Testis (tissue), 2 donors: ENCODE measurements at regions not wholly inside any gene's neighbourhood (a gene's known extent, or its start where the extent isn't known, plus 50 kb on each side); places are given as distances from the start of the nearest gene placed in this dataset.

Source experiments
- DNase-seq: peaks from one replicate; pipeline ENCODE4 v3.0.0-alpha.2; 2019
- H3K27ac ChIP-seq, 2 donors: fragments of 200-600 bp; sonication (generic); one replicate each; pipeline ENCODE4 v1.5.1; 2019
- H3K27me3 ChIP-seq: fragments of 200-600 bp; sonication (generic); one replicate; pipeline ENCODE4 v1.5.1; 2019
- H3K36me3 ChIP-seq: fragments of 200-600 bp; sonication (generic); one replicate; pipeline ENCODE4 v1.5.1; 2017; ENCODE audit warnings: low read depth; ENCODE audit errors: missing control alignments
- H3K4me1 ChIP-seq: fragments of 200-600 bp; sonication (generic); one replicate; pipeline ENCODE4 v1.5.1; 2019
- H3K4me3 ChIP-seq, 2 donors: fragments of 200-600 bp; sonication (generic); one replicate each; pipeline ENCODE4 v1.5.1; 2017 to 2019
- H3K9me3 ChIP-seq: fragments of 200-600 bp; sonication (generic); one replicate; pipeline ENCODE4 v1.5.1; 2017
- CTCF ChIP-seq, 3 experiments: fragments of 450-650 bp in 2 of 3; fragments of 200-600 bp in 1 of 3; sonication (generic) in 1 of 3; IDR thresholded peaks; one replicate each; pipeline ENCODE4 v1.5.1; 2016 to 2019; ENCODE audit warnings: antibody characterized with exemption in 3 of 3, mild to moderate bottlenecking in 2 of 3, moderate library complexity in 1 of 3
- POLR2A ChIP-seq: fragments of 450-650 bp; IDR thresholded peaks from one replicate; pipeline ENCODE4 v1.6.1; 2017; ENCODE audit warnings: antibody characterized with exemption, mild to moderate bottlenecking, moderate library complexity
- WGBS, 2 donors: methylation state at CpG; one replicate each; pipeline ENCODE4 v1.1.5; 2018; 5-methylcytosine and 5-hydroxymethylcytosine counted together
- intact Hi-C: fragments of 100-400 bp; cut with DNase I; formaldehyde crosslinking; loops from one replicate; pipeline ENCODE4 v1.15.1; 2023; ENCODE audit warnings: low total_unique reads

GRCh38 chr14:38808734-38809455 lies 294.1 kb downstream of the SEC23A start:
- DNase-seq = no peak
- intact Hi-C loops = no loop called here
- Histone ChIP-seq H3K27ac (no peak overlapping the region), H3K4me1 (no peaks in the 10 kb centered on the region), H3K4me3 (no peak overlapping the region), H3K36me3 (no peaks in the 10 kb centered on the region), H3K27me3 (no peaks in the 10 kb centered on the region), H3K9me3 (no peaks in the 10 kb centered on the region)
- 78% methylated on average over 6 to 7 of the region's 7 CpGs for WGBS, 2 donors
- TF ChIP-seq POLR2A = no peak
- no peak for TF ChIP-seq CTCF (IDR thresholded peaks at IDR 0.05)

GRCh38 chr14:38799671-38800070 lies 303.4 kb downstream of the SEC23A start:
- no peak for DNase-seq
- intact Hi-C loops = no loop called here

GRCh38 chr14:38794677-38795076 lies 308.4 kb downstream of the SEC23A start:
- Histone ChIP-seq H3K36me3 (no peaks in the 10 kb centered on the region), H3K27ac (no peak overlapping the region), H3K9me3 (no peaks in the 10 kb centered on the region), H3K27me3 (no peaks in the 10 kb centered on the region), H3K4me1 (no peaks in the 10 kb centered on the region), H3K4me3 (no peak overlapping the region)
- TF ChIP-seq CTCF (IDR thresholded peaks at IDR 0.05) (no peak), POLR2A (no peak)
- DNase-seq = no peak
- intact Hi-C loops = no loop called here

More at GRCh38 chr14:38799671-38800070, 303.4 kb downstream of the SEC23A start:
- H3K27me3 ChIP-seq = no peaks in the 10 kb centered on the region
- 84 to 88% methylated on average over 2 of the region's 2 CpGs for WGBS, 2 donors
- no peaks in the 10 kb centered on the region for H3K9me3 ChIP-seq
- TF ChIP-seq POLR2A = no peak
- no peak for TF ChIP-seq CTCF (IDR thresholded peaks at IDR 0.05)
- no peak overlapping the region for H3K27ac ChIP-seq
- no peak overlapping the region for H3K4me3 ChIP-seq
- H3K36me3 ChIP-seq = no peaks in the 10 kb centered on the region
- H3K4me1 ChIP-seq = no peaks in the 10 kb centered on the region

- DNase-seq = no peak
- Histone ChIP-seq H3K4me1 (no peaks in the 10 kb centered on the region), H3K27ac (no peak overlapping the region), H3K9me3 (no peaks in the 10 kb centered on the region), H3K27me3 (no peaks in the 10 kb centered on the region), H3K4me3 (no peak overlapping the region), H3K36me3 (no peaks in the 10 kb centered on the region)
- 82 to 86% methylated on average over 3 of the region's 3 CpGs for WGBS, 2 donors
- intact Hi-C loops = no loop called here
- TF ChIP-seq CTCF (IDR thresholded peaks at IDR 0.05) (no peak), POLR2A (no peak)
Observed at GRCh38 chr14:38791862-38792261, 311.2 kb downstream of the SEC23A start.

GRCh38 chr14:38790916-38791315 lies 312.1 kb downstream of the SEC23A start:
- 69 to 70% methylated on average over 3 of the region's 3 CpGs for WGBS, 2 donors
- intact Hi-C loops = no loop called here
- no peak for DNase-seq
- Histone ChIP-seq H3K4me3 (no peak overlapping the region), H3K36me3 (no peaks in the 10 kb centered on the region), H3K27me3 (no peaks in the 10 kb centered on the region), H3K9me3 (no peaks in the 10 kb centered on the region), H3K4me1 (no peaks in the 10 kb centered on the region), H3K27ac (no peak overlapping the region)
- no peak for TF ChIP-seq CTCF (IDR thresholded peaks at IDR 0.05)
- TF ChIP-seq POLR2A = no peak
